ENCODE measurements at regions not wholly inside any gene's neighbourhood (a gene's known extent, or its start where the extent isn't known, plus 50 kb on each side); places are given as distances from the start of the nearest gene placed in this dataset.
"Not testable (repeated sequence)": the region's sequence is repeated elsewhere in the genome, so short reads cannot be mapped to it uniquely, and the experiment has no call there.

GRCh38 chr19:57033576-57033975, 86.2 kb upstream of the USP29 start:
- intact Hi-C loops (cut with DNase I), result no loop called here
- Histone ChIP-seq H3K4me3 (no peak overlapping the region), H3K27me3 (no peaks in the 10 kb centered on the region), H3K4me1 (no peaks in the 10 kb centered on the region), H3K36me3 (no peaks in the 10 kb centered on the region), H3K9me3 (no peaks in the 10 kb centered on the region), H3K27ac (no peak overlapping the region)
- TF ChIP-seq POLR2AphosphoS5 (IDR thresholded peaks at IDR 0.05; ENCODE audit: insufficient read depth in 1 of 2, low read depth in 1 of 2) (no peak), POLR2A (IDR thresholded peaks at IDR 0.05) (no peak), CTCF (IDR thresholded peaks at IDR 0.05) (no peak)
- no peak for DNase-seq (ENCODE audit: extremely low spot score in 2 of 2)

GRCh38 chr19:57034544-57034943, 85.2 kb upstream of the USP29 start:
- intact Hi-C loops (cut with DNase I), result no loop called here
- DNase-seq (ENCODE audit: extremely low spot score in 2 of 2), result no peak
- H3K4me1 ChIP-seq, result no peaks in the 10 kb centered on the region
- no peaks in the 10 kb centered on the region for H3K9me3 ChIP-seq
- H3K36me3 ChIP-seq, result no peaks in the 10 kb centered on the region
- TF ChIP-seq POLR2AphosphoS5 (IDR thresholded peaks at IDR 0.05; ENCODE audit: insufficient read depth in 1 of 2, low read depth in 1 of 2), result no peak
- H3K27me3 ChIP-seq, result no peaks in the 10 kb centered on the region
- H3K27ac ChIP-seq, result no peak overlapping the region
- no peak overlapping the region for H3K4me3 ChIP-seq

- DNase-seq (ENCODE audit: extremely low spot score in 2 of 2); H3K27me3 ChIP-seq; H3K9me3 ChIP-seq; H3K4me3 ChIP-seq; H3K27ac ChIP-seq; H3K36me3 ChIP-seq; intact Hi-C loops (cut with DNase I); H3K4me1 ChIP-seq: not testable (repeated sequence)
Measured at GRCh38 chr19:57035740-57036139, 84.0 kb upstream of the USP29 start.

GRCh38 chr19:57037556-57037955, 82.2 kb upstream of the USP29 start:
- Histone ChIP-seq H3K4me1 (no peaks in the 10 kb centered on the region), H3K9me3 (no peaks in the 10 kb centered on the region), H3K27ac (no peak overlapping the region), H3K27me3 (no peaks in the 10 kb centered on the region), H3K36me3 (no peaks in the 10 kb centered on the region), H3K4me3 (no peak overlapping the region)
- no peak for DNase-seq (ENCODE audit: extremely low spot score in 2 of 2)
- TF ChIP-seq POLR2A (IDR thresholded peaks at IDR 0.05) (no peak), POLR2AphosphoS5 (IDR thresholded peaks at IDR 0.05; ENCODE audit: insufficient read depth in 1 of 2, low read depth in 1 of 2) (no peak), CTCF (IDR thresholded peaks at IDR 0.05) (no peak)
- intact Hi-C loops (cut with DNase I), result no loop called here

GRCh38 chr19:57047743-57048142, 72.0 kb upstream of the USP29 start:
- H3K36me3 ChIP-seq, result no peaks in the 10 kb centered on the region
- intact Hi-C loops (cut with DNase I), result no loop called here
- TF ChIP-seq CTCF (IDR thresholded peaks at IDR 0.05), result no peak
- no peak for TF ChIP-seq POLR2A (IDR thresholded peaks at IDR 0.05)
- TF ChIP-seq POLR2AphosphoS5 (IDR thresholded peaks at IDR 0.05; ENCODE audit: insufficient read depth in 1 of 2, low read depth in 1 of 2), result no peak
- no peak overlapping the region for H3K4me3 ChIP-seq
- H3K4me1 ChIP-seq, result no peaks in the 10 kb centered on the region
- H3K27ac ChIP-seq, result no peak overlapping the region
- no peaks in the 10 kb centered on the region for H3K27me3 ChIP-seq
- no peaks in the 10 kb centered on the region for H3K9me3 ChIP-seq
- no peak for DNase-seq (ENCODE audit: extremely low spot score in 2 of 2)

- intact Hi-C loops (cut with DNase I), result no loop called here
- Histone ChIP-seq H3K4me1 (no peaks in the 10 kb centered on the region), H3K9me3 (no peaks in the 10 kb centered on the region), H3K27ac (no peak overlapping the region), H3K36me3 (no peaks in the 10 kb centered on the region), H3K4me3 (no peak overlapping the region), H3K27me3 (no peaks in the 10 kb centered on the region)
- TF ChIP-seq POLR2A (IDR thresholded peaks at IDR 0.05) (no peak), POLR2AphosphoS5 (IDR thresholded peaks at IDR 0.05; ENCODE audit: insufficient read depth in 1 of 2, low read depth in 1 of 2) (no peak), CTCF (IDR thresholded peaks at IDR 0.05) (no peak)
- no peak for DNase-seq (ENCODE audit: extremely low spot score in 2 of 2)
Measured at GRCh38 chr19:57050863-57051262, 68.9 kb upstream of the USP29 start.
